ENCODE measurements at regions not wholly inside any gene's neighbourhood (a gene's known extent, or its start where the extent isn't known, plus 50 kb on each side); places are given as distances from the start of the nearest gene placed in this dataset.

DNA sequence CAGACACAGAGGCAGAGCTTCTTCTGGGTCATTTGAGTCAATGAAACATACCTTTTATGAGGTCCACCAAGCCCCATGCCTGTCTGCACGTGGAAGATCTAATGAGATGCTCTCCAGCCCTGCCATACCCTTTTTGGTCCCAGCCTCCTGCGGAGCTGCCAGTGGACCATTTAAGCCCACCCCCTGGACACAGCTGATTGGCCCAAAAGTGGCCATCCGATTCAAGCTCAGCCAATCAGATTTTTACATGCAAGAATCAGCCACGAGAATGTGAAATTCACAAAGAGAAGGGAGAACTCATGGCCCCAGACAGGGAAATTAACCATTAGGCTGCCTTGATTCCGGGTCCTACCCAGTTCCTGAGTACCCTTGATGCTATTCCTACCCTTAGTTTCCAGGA lies 231.0 kb upstream of the EEF2KMT start:
- no peaks in the 10 kb centered on the region for H3K36me3 ChIP-seq (ENCODE audit: control insufficient read depth, insufficient read depth, low read length)
- TF ChIP-seq, protein P1, sequence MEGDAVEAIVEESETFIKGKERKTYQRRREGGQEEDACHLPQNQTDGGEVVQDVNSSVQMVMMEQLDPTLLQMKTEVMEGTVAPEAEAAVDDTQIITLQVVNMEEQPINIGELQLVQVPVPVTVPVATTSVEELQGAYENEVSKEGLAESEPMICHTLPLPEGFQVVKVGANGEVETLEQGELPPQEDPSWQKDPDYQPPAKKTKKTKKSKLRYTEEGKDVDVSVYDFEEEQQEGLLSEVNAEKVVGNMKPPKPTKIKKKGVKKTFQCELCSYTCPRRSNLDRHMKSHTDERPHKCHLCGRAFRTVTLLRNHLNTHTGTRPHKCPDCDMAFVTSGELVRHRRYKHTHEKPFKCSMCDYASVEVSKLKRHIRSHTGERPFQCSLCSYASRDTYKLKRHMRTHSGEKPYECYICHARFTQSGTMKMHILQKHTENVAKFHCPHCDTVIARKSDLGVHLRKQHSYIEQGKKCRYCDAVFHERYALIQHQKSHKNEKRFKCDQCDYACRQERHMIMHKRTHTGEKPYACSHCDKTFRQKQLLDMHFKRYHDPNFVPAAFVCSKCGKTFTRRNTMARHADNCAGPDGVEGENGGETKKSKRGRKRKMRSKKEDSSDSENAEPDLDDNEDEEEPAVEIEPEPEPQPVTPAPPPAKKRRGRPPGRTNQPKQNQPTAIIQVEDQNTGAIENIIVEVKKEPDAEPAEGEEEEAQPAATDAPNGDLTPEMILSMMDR (IDR thresholded peaks at IDR 0.05; ENCODE audit: insufficient read depth, low read depth, low read length), result no peak
- ChIA-PET CTCF (interaction anchor here (0.6 kb wide), 1 partner anchor 32 kb away, joined by 3 read pairs; no protein-coding TSS in a partner anchor), POLR2A (no interaction called here)
- H3K4me3 ChIP-seq (ENCODE audit: low read depth, low read length), result no peak overlapping the region
- H3K27me3 ChIP-seq (ENCODE audit: control insufficient read depth, insufficient read depth, low read length), result no peaks in the 10 kb centered on the region
- DNase-seq (ENCODE audit: low read depth), result no peak

- ChIA-PET POLR2A (no interaction called here), CTCF (no interaction called here)
- DNase-seq (ENCODE audit: low read depth), result no peak
- TF ChIP-seq, protein P1 (IDR thresholded peaks at IDR 0.05; ENCODE audit: insufficient read depth, low read depth, low read length), result no peak
- H3K27me3 ChIP-seq (ENCODE audit: control insufficient read depth, insufficient read depth, low read length), result no peaks in the 10 kb centered on the region
- no peak overlapping the region for H3K4me3 ChIP-seq (ENCODE audit: low read depth, low read length)
- no peaks in the 10 kb centered on the region for H3K36me3 ChIP-seq (ENCODE audit: control insufficient read depth, insufficient read depth, low read length)
These were observed 228.8 kb upstream of the EEF2KMT start for GRCh38 chr16:5326395-5326794.

GRCh38 chr16:5325932-5326331 lies 228.3 kb upstream of the EEF2KMT start:
- Histone ChIP-seq H3K27me3 (ENCODE audit: control insufficient read depth, insufficient read depth, low read length) (no peaks in the 10 kb centered on the region), H3K4me3 (ENCODE audit: low read depth, low read length) (no peak overlapping the region), H3K36me3 (ENCODE audit: control insufficient read depth, insufficient read depth, low read length) (no peaks in the 10 kb centered on the region)
- CTCF ChIA-PET, result no interaction called here
- no peak for DNase-seq (ENCODE audit: low read depth)
- POLR2A ChIA-PET, result no interaction called here
- TF ChIP-seq, protein P1 (IDR thresholded peaks at IDR 0.05; ENCODE audit: insufficient read depth, low read depth, low read length), result no peak

GRCh38 chr16:5323284-5324141 lies 225.9 kb upstream of the EEF2KMT start:
- POLR2A ChIA-PET, result no interaction called here
- DNase-seq (ENCODE audit: low read depth), result no peak
- TF ChIP-seq, protein P1 (IDR thresholded peaks at IDR 0.05; ENCODE audit: insufficient read depth, low read depth, low read length), result no peak

DNA sequence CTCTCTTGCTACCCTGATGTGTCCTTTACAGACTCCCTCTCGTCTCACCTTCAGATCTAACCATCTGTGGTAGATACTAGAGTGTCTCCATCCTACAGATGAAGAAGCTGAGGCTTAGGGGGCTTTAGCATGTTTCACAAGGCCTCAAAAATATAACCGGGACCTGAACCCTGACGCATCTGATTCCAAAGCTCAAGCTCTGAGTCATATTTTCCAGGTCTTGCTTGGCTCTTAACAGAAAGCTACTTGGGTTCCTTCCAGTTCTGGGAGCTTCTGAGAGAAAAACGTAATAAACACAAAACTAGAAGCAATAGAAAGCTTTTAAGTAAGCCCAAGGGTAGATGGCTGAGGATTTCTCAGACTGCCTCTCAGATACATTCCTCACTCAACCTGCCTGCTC lies 224.3 kb upstream of the EEF2KMT start:
- DNase-seq (ENCODE audit: low read depth), result no peak
- ChIA-PET POLR2A (no interaction called here), CTCF (interaction anchor here (0.6 to 1.2 kb wide), 2 partner anchors 19 to 32 kb away, joined by 3 read pairs; no protein-coding TSS in a partner anchor)
- Histone ChIP-seq H3K36me3 (ENCODE audit: control insufficient read depth, insufficient read depth, low read length) (no peaks in the 10 kb centered on the region), H3K27me3 (ENCODE audit: control insufficient read depth, insufficient read depth, low read length) (no peaks in the 10 kb centered on the region), H3K4me3 (ENCODE audit: low read depth, low read length) (no peak overlapping the region)
- TF ChIP-seq, protein P1 (IDR thresholded peaks at IDR 0.05; ENCODE audit: insufficient read depth, low read depth, low read length), result no peak

More at GRCh38 chr16:5323284-5324141, 225.9 kb upstream of the EEF2KMT start:
- CTCF ChIA-PET, result no interaction called here
- Histone ChIP-seq H3K27me3 (ENCODE audit: control insufficient read depth, insufficient read depth, low read length) (no peaks in the 10 kb centered on the region), H3K36me3 (ENCODE audit: control insufficient read depth, insufficient read depth, low read length) (no peaks in the 10 kb centered on the region), H3K4me3 (ENCODE audit: low read depth, low read length) (no peak overlapping the region)
